ENCODE measurements at regions not wholly inside any gene's neighbourhood (a gene's known extent, or its start where the extent isn't known, plus 50 kb on each side); places are given as distances from the start of the nearest gene placed in this dataset.

- H3K4me1 ChIP-seq (ENCODE audit: control insufficient read depth, insufficient read depth, low read length): no peaks in the 10 kb centered on the region
- WGBS, 2 experiments: 96 to 97% methylated on average over 1 of the region's 1 CpG
Observed at GRCh38 chr1:98369463-98369862, 292.1 kb upstream of the SNX7 start.

GRCh38 chr1:98368995-98369394 is 292.5 kb upstream of the SNX7 start:
- Histone ChIP-seq H3K9me3 (ENCODE audit: control insufficient read depth, low read length) (no peaks in the 10 kb centered on the region), H3K36me3 (ENCODE audit: control insufficient read depth, insufficient read depth, low read length) (no peaks in the 10 kb centered on the region), H3K4me3 (ENCODE audit: insufficient read depth, low read depth, low read length) (no peak overlapping the region), H3K4me1 (ENCODE audit: control insufficient read depth, insufficient read depth, low read length) (no peaks in the 10 kb centered on the region), H3K27ac (ENCODE audit: insufficient read depth, low read depth, low read length, poor library complexity, severe bottlenecking) (no peak overlapping the region), H3K27me3 (ENCODE audit: control insufficient read depth, insufficient read depth, low read length, poor library complexity, severe bottlenecking) (no peaks in the 10 kb centered on the region)
- WGBS, 2 experiments: 86 to 87% methylated on average over 3 of the region's 3 CpGs

More at GRCh38 chr1:98369463-98369862, 292.1 kb upstream of the SNX7 start:
- H3K9me3 ChIP-seq (ENCODE audit: control insufficient read depth, low read length): no peaks in the 10 kb centered on the region
- no peaks in the 10 kb centered on the region for H3K27me3 ChIP-seq (ENCODE audit: control insufficient read depth, insufficient read depth, low read length, poor library complexity, severe bottlenecking)
- no peaks in the 10 kb centered on the region for H3K36me3 ChIP-seq (ENCODE audit: control insufficient read depth, insufficient read depth, low read length)
- H3K27ac ChIP-seq (ENCODE audit: insufficient read depth, low read depth, low read length, poor library complexity, severe bottlenecking): no peak overlapping the region
- H3K4me3 ChIP-seq (ENCODE audit: insufficient read depth, low read depth, low read length): no peak overlapping the region

GRCh38 chr1:98367426-98367825 is 294.1 kb upstream of the SNX7 start:
- Histone ChIP-seq H3K4me1 (ENCODE audit: control insufficient read depth, insufficient read depth, low read length) (no peaks in the 10 kb centered on the region), H3K4me3 (ENCODE audit: insufficient read depth, low read depth, low read length) (no peak overlapping the region), H3K27ac (ENCODE audit: insufficient read depth, low read depth, low read length, poor library complexity, severe bottlenecking) (no peak overlapping the region), H3K9me3 (ENCODE audit: control insufficient read depth, low read length) (no peaks in the 10 kb centered on the region), H3K27me3 (ENCODE audit: control insufficient read depth, insufficient read depth, low read length, poor library complexity, severe bottlenecking) (no peaks in the 10 kb centered on the region), H3K36me3 (ENCODE audit: control insufficient read depth, insufficient read depth, low read length) (no peaks in the 10 kb centered on the region)
- 80 to 83% methylated on average over 4 of the region's 4 CpGs for WGBS, 2 experiments

- no peaks in the 10 kb centered on the region for H3K9me3 ChIP-seq (ENCODE audit: control insufficient read depth, low read length)
- H3K27ac ChIP-seq (ENCODE audit: insufficient read depth, low read depth, low read length, poor library complexity, severe bottlenecking): no peak overlapping the region
- H3K4me3 ChIP-seq (ENCODE audit: insufficient read depth, low read depth, low read length): no peak overlapping the region
- WGBS, 2 experiments: 92 to 98% methylated on average over 3 of the region's 3 CpGs
- no peaks in the 10 kb centered on the region for H3K36me3 ChIP-seq (ENCODE audit: control insufficient read depth, insufficient read depth, low read length)
- H3K27me3 ChIP-seq (ENCODE audit: control insufficient read depth, insufficient read depth, low read length, poor library complexity, severe bottlenecking): no peaks in the 10 kb centered on the region
- H3K4me1 ChIP-seq (ENCODE audit: control insufficient read depth, insufficient read depth, low read length): no peaks in the 10 kb centered on the region
Observed at GRCh38 chr1:98366343-98366742, 295.2 kb upstream of the SNX7 start.

GRCh38 chr1:98364544-98364943 is 297.0 kb upstream of the SNX7 start:
- WGBS, 2 experiments: 100% methylated on average over 1 of the region's 1 CpG
- H3K36me3 ChIP-seq (ENCODE audit: control insufficient read depth, insufficient read depth, low read length): no peaks in the 10 kb centered on the region
- no peaks in the 10 kb centered on the region for H3K9me3 ChIP-seq (ENCODE audit: control insufficient read depth, low read length)
- H3K4me1 ChIP-seq (ENCODE audit: control insufficient read depth, insufficient read depth, low read length): no peaks in the 10 kb centered on the region
- H3K4me3 ChIP-seq (ENCODE audit: insufficient read depth, low read depth, low read length): no peak overlapping the region
- H3K27me3 ChIP-seq (ENCODE audit: control insufficient read depth, insufficient read depth, low read length, poor library complexity, severe bottlenecking): no peaks in the 10 kb centered on the region
- H3K27ac ChIP-seq (ENCODE audit: insufficient read depth, low read depth, low read length, poor library complexity, severe bottlenecking): no peak overlapping the region

GRCh38 chr1:98360864-98361263 is 300.7 kb upstream of the SNX7 start:
- H3K27me3 ChIP-seq (ENCODE audit: control insufficient read depth, insufficient read depth, low read length, poor library complexity, severe bottlenecking): no peaks in the 10 kb centered on the region
- H3K4me3 ChIP-seq (ENCODE audit: insufficient read depth, low read depth, low read length): no peak overlapping the region
- H3K36me3 ChIP-seq (ENCODE audit: control insufficient read depth, insufficient read depth, low read length): no peaks in the 10 kb centered on the region
- H3K27ac ChIP-seq (ENCODE audit: insufficient read depth, low read depth, low read length, poor library complexity, severe bottlenecking): no peak overlapping the region
- 79 to 91% methylated on average over 2 of the region's 2 CpGs for WGBS, 2 experiments
- H3K9me3 ChIP-seq (ENCODE audit: control insufficient read depth, low read length): no peaks in the 10 kb centered on the region
- no peaks in the 10 kb centered on the region for H3K4me1 ChIP-seq (ENCODE audit: control insufficient read depth, insufficient read depth, low read length)

GRCh38 chr1:98355656-98356383 is 305.7 kb upstream of the SNX7 start:
- Histone ChIP-seq H3K27me3 (ENCODE audit: control insufficient read depth, insufficient read depth, low read length, poor library complexity, severe bottlenecking) (no peaks in the 10 kb centered on the region), H3K4me3 (ENCODE audit: insufficient read depth, low read depth, low read length) (no peak overlapping the region), H3K36me3 (ENCODE audit: control insufficient read depth, insufficient read depth, low read length) (no peaks in the 10 kb centered on the region), H3K27ac (ENCODE audit: insufficient read depth, low read depth, low read length, poor library complexity, severe bottlenecking) (no peak overlapping the region), H3K9me3 (ENCODE audit: control insufficient read depth, low read length) (no peaks in the 10 kb centered on the region), H3K4me1 (ENCODE audit: control insufficient read depth, insufficient read depth, low read length) (no peaks in the 10 kb centered on the region)
- 86 to 87% methylated on average over 3 of the region's 3 CpGs for WGBS, 2 experiments

- Histone ChIP-seq H3K4me1 (ENCODE audit: control insufficient read depth, insufficient read depth, low read length) (no peaks in the 10 kb centered on the region), H3K27ac (ENCODE audit: insufficient read depth, low read depth, low read length, poor library complexity, severe bottlenecking) (no peak overlapping the region), H3K36me3 (ENCODE audit: control insufficient read depth, insufficient read depth, low read length) (no peaks in the 10 kb centered on the region), H3K4me3 (ENCODE audit: insufficient read depth, low read depth, low read length) (no peak overlapping the region), H3K9me3 (ENCODE audit: control insufficient read depth, low read length) (no peaks in the 10 kb centered on the region), H3K27me3 (ENCODE audit: control insufficient read depth, insufficient read depth, low read length, poor library complexity, severe bottlenecking) (no peaks in the 10 kb centered on the region)
- 97 to 100% methylated on average over 1 to 3 of the region's 3 CpGs for WGBS, 2 experiments
Observed at GRCh38 chr1:98352378-98352777, 309.1 kb upstream of the SNX7 start.

- 95 to 96% methylated on average over 5 of the region's 5 CpGs for WGBS, 2 experiments
- no peaks in the 10 kb centered on the region for H3K27me3 ChIP-seq (ENCODE audit: control insufficient read depth, insufficient read depth, low read length, poor library complexity, severe bottlenecking)
- no peak overlapping the region for H3K27ac ChIP-seq (ENCODE audit: insufficient read depth, low read depth, low read length, poor library complexity, severe bottlenecking)
- no peaks in the 10 kb centered on the region for H3K4me1 ChIP-seq (ENCODE audit: control insufficient read depth, insufficient read depth, low read length)
- H3K36me3 ChIP-seq (ENCODE audit: control insufficient read depth, insufficient read depth, low read length): no peaks in the 10 kb centered on the region
- no peak overlapping the region for H3K4me3 ChIP-seq (ENCODE audit: insufficient read depth, low read depth, low read length)
- H3K9me3 ChIP-seq (ENCODE audit: control insufficient read depth, low read length): no peaks in the 10 kb centered on the region
Observed at GRCh38 chr1:98351561-98351960, 310.0 kb upstream of the SNX7 start.

GRCh38 chr1:98345417-98345816 is 316.1 kb upstream of the SNX7 start:
- Histone ChIP-seq H3K36me3 (ENCODE audit: control insufficient read depth, insufficient read depth, low read length) (no peaks in the 10 kb centered on the region), H3K9me3 (ENCODE audit: control insufficient read depth, low read length) (no peaks in the 10 kb centered on the region), H3K27me3 (ENCODE audit: control insufficient read depth, insufficient read depth, low read length, poor library complexity, severe bottlenecking) (no peaks in the 10 kb centered on the region), H3K4me3 (ENCODE audit: insufficient read depth, low read depth, low read length) (no peak overlapping the region), H3K27ac (ENCODE audit: insufficient read depth, low read depth, low read length, poor library complexity, severe bottlenecking) (no peak overlapping the region), H3K4me1 (ENCODE audit: control insufficient read depth, insufficient read depth, low read length) (no peaks in the 10 kb centered on the region)
- 94 to 100% methylated on average over 1 to 2 of the region's 2 CpGs for WGBS, 2 experiments
